ENCODE measurements at regions not wholly inside any gene's neighbourhood (a gene's known extent, or its start where the extent isn't known, plus 50 kb on each side); places are given as distances from the start of the nearest gene placed in this dataset.
"Not testable (repeated sequence)": the region's sequence is repeated elsewhere in the genome, so short reads cannot be mapped to it uniquely, and the experiment has no call there.

GRCh38 chr7:119630406-119630969, 642.5 kb upstream of the KCND2 start:
- Histone ChIP-seq H3K36me3 (no peaks in the 10 kb centered on the region), H3K27me3 (no peaks in the 10 kb centered on the region), H3K27ac (no peak overlapping the region), H3K4me1 (no peaks in the 10 kb centered on the region), H3K9me3 (no peaks in the 10 kb centered on the region), H3K4me3 (no peak overlapping the region)
- TF ChIP-seq POLR2AphosphoS5 (IDR thresholded peaks at IDR 0.05; ENCODE audit: insufficient read depth in 1 of 2, low read depth in 1 of 2) (no peak), CTCF (IDR thresholded peaks at IDR 0.05) (no peak), POLR2A (IDR thresholded peaks at IDR 0.05) (no peak)
- DNase-seq (ENCODE audit: extremely low spot score in 2 of 2): no peak
- intact Hi-C loops (cut with DNase I): no loop called here

- H3K4me1 ChIP-seq; H3K36me3 ChIP-seq; H3K27ac ChIP-seq; H3K27me3 ChIP-seq; H3K4me3 ChIP-seq; DNase-seq (ENCODE audit: extremely low spot score in 2 of 2); H3K9me3 ChIP-seq; intact Hi-C loops (cut with DNase I): not testable (repeated sequence)
Observed at GRCh38 chr7:119633812-119634211, 639.2 kb upstream of the KCND2 start.

- no peaks in the 10 kb centered on the region for H3K9me3 ChIP-seq
- no peak for DNase-seq (ENCODE audit: extremely low spot score in 2 of 2)
- H3K4me1 ChIP-seq: no peaks in the 10 kb centered on the region
- no peak overlapping the region for H3K4me3 ChIP-seq
- H3K36me3 ChIP-seq: no peaks in the 10 kb centered on the region
- H3K27ac ChIP-seq: no peak overlapping the region
- intact Hi-C loops (cut with DNase I): no loop called here
- TF ChIP-seq CTCF (IDR thresholded peaks at IDR 0.05) (no peak), POLR2AphosphoS5 (IDR thresholded peaks at IDR 0.05; ENCODE audit: insufficient read depth in 1 of 2, low read depth in 1 of 2) (no peak), POLR2A (IDR thresholded peaks at IDR 0.05) (no peak)
- H3K27me3 ChIP-seq: no peaks in the 10 kb centered on the region
Observed at GRCh38 chr7:119640326-119640725, 632.6 kb upstream of the KCND2 start.

- H3K36me3 ChIP-seq: no peaks in the 10 kb centered on the region
- H3K27me3 ChIP-seq: no peaks in the 10 kb centered on the region
- no peak overlapping the region for H3K27ac ChIP-seq
- no peaks in the 10 kb centered on the region for H3K4me1 ChIP-seq
- intact Hi-C loops (cut with DNase I): no loop called here
- H3K4me3 ChIP-seq: no peak overlapping the region
- no peaks in the 10 kb centered on the region for H3K9me3 ChIP-seq
- TF ChIP-seq CTCF (IDR thresholded peaks at IDR 0.05): no peak
- TF ChIP-seq POLR2AphosphoS5 (IDR thresholded peaks at IDR 0.05; ENCODE audit: insufficient read depth in 1 of 2, low read depth in 1 of 2): no peak
- no peak for TF ChIP-seq POLR2A (IDR thresholded peaks at IDR 0.05)
- no peak for DNase-seq (ENCODE audit: extremely low spot score in 2 of 2)
Observed at GRCh38 chr7:119640861-119641260, 632.1 kb upstream of the KCND2 start.

GRCh38 chr7:119643558-119643957, 629.4 kb upstream of the KCND2 start:
- no peaks in the 10 kb centered on the region for H3K4me1 ChIP-seq
- TF ChIP-seq POLR2A (IDR thresholded peaks at IDR 0.05) (no peak), POLR2AphosphoS5 (IDR thresholded peaks at IDR 0.05; ENCODE audit: insufficient read depth in 1 of 2, low read depth in 1 of 2) (no peak), CTCF (IDR thresholded peaks at IDR 0.05) (no peak)
- H3K27ac ChIP-seq: no peak overlapping the region
- intact Hi-C loops (cut with DNase I): no loop called here
- DNase-seq (ENCODE audit: extremely low spot score in 2 of 2): no peak
- H3K27me3 ChIP-seq: no peaks in the 10 kb centered on the region
- H3K4me3 ChIP-seq: no peak overlapping the region
- no peaks in the 10 kb centered on the region for H3K9me3 ChIP-seq
- no peaks in the 10 kb centered on the region for H3K36me3 ChIP-seq

Data from vagina (tissue), 2 donors.